HUES48 (cell line): ENCODE measurements at regions not wholly inside any gene's neighbourhood (a gene's known extent, or its start where the extent isn't known, plus 50 kb on each side); places are given as distances from the start of the nearest gene placed in this dataset.

Source experiments
- H3K27ac ChIP-seq: one replicate; pipeline ENCODE4 v1.7.0; 2013; ENCODE audit warnings: low read depth, low read length, inconsistent platforms
- H3K27me3 ChIP-seq: 2 replicates; pipeline ENCODE4 v1.6.1; 2013; ENCODE audit warnings: mild to moderate bottlenecking, low read length; ENCODE audit not compliant: control insufficient read depth, insufficient read depth
- H3K36me3 ChIP-seq: 2 replicates; pipeline ENCODE4 v1.6.1; 2013; ENCODE audit warnings: low read length; ENCODE audit not compliant: control insufficient read depth, insufficient read depth
- H3K4me1 ChIP-seq: 2 replicates; pipeline ENCODE4 v1.6.1; 2013; ENCODE audit warnings: mild to moderate bottlenecking, low read length; ENCODE audit not compliant: control insufficient read depth, insufficient read depth
- H3K4me3 ChIP-seq: 2 replicates; pipeline ENCODE4 v1.5.1; 2013; ENCODE audit warnings: mild to moderate bottlenecking, low read depth, low read length
- H3K9ac ChIP-seq: 2 replicates; pipeline ENCODE4 v1.6.1; 2013; ENCODE audit warnings: mild to moderate bottlenecking, low read depth, low read length, moderate library complexity
- H3K9me3 ChIP-seq: 2 replicates; pipeline ENCODE4 v1.6.1; 2013; ENCODE audit warnings: low read length; ENCODE audit not compliant: control insufficient read depth, insufficient read depth

- Histone ChIP-seq H3K4me1 (no peaks in the 10 kb centered on the region), H3K9me3 (no peaks in the 10 kb centered on the region), H3K4me3 (no peak overlapping the region), H3K27me3 (no peaks in the 10 kb centered on the region), H3K9ac (no peak overlapping the region), H3K36me3 (no peaks in the 10 kb centered on the region), H3K27ac (no peak overlapping the region)
Observed at GRCh38 chr3:103055021-103055520, 620.3 kb downstream of the ZPLD1 start.

GRCh38 chr3:103056542-103056941 lies 621.7 kb downstream of the ZPLD1 start:
- Histone ChIP-seq H3K27ac (no peak overlapping the region), H3K27me3 (no peaks in the 10 kb centered on the region), H3K4me3 (no peak overlapping the region), H3K9me3 (no peaks in the 10 kb centered on the region), H3K36me3 (no peaks in the 10 kb centered on the region), H3K9ac (no peak overlapping the region), H3K4me1 (no peaks in the 10 kb centered on the region)

- no peak overlapping the region for H3K4me3 ChIP-seq
- no peak overlapping the region for H3K9ac ChIP-seq
- no peaks in the 10 kb centered on the region for H3K36me3 ChIP-seq
- no peaks in the 10 kb centered on the region for H3K4me1 ChIP-seq
- H3K27ac ChIP-seq = no peak overlapping the region
- no peaks in the 10 kb centered on the region for H3K27me3 ChIP-seq
- H3K9me3 ChIP-seq = no peaks in the 10 kb centered on the region
Observed at GRCh38 chr3:103057003-103057402, 622.2 kb downstream of the ZPLD1 start.

GRCh38 chr3:103057487-103057886 lies 622.7 kb downstream of the ZPLD1 start:
- Histone ChIP-seq H3K27ac (no peak overlapping the region), H3K4me1 (no peaks in the 10 kb centered on the region), H3K9me3 (no peaks in the 10 kb centered on the region), H3K9ac (no peak overlapping the region), H3K27me3 (no peaks in the 10 kb centered on the region), H3K36me3 (no peaks in the 10 kb centered on the region), H3K4me3 (no peak overlapping the region)

- Histone ChIP-seq H3K9me3 (no peaks in the 10 kb centered on the region), H3K27me3 (no peaks in the 10 kb centered on the region), H3K4me3 (no peak overlapping the region), H3K27ac (no peak overlapping the region), H3K9ac (no peak overlapping the region), H3K4me1 (no peaks in the 10 kb centered on the region), H3K36me3 (no peaks in the 10 kb centered on the region)
Observed at GRCh38 chr3:103059432-103059831, 624.6 kb downstream of the ZPLD1 start.

GRCh38 chr3:103060242-103060641 lies 625.4 kb downstream of the ZPLD1 start:
- no peak overlapping the region for H3K4me3 ChIP-seq
- H3K36me3 ChIP-seq = no peaks in the 10 kb centered on the region
- no peaks in the 10 kb centered on the region for H3K9me3 ChIP-seq

GRCh38 chr3:103067963-103068362 lies 633.1 kb downstream of the ZPLD1 start:
- no peaks in the 10 kb centered on the region for H3K27me3 ChIP-seq

More at GRCh38 chr3:103060242-103060641, 625.4 kb downstream of the ZPLD1 start:
- Histone ChIP-seq H3K9ac (no peak overlapping the region), H3K27me3 (no peaks in the 10 kb centered on the region), H3K27ac (no peak overlapping the region), H3K4me1 (no peaks in the 10 kb centered on the region)

GRCh38 chr3:103075282-103075681 lies 640.5 kb downstream of the ZPLD1 start:
- no peak overlapping the region for H3K9ac ChIP-seq
- no peak overlapping the region for H3K27ac ChIP-seq
- H3K4me1 ChIP-seq = no peaks in the 10 kb centered on the region
- H3K9me3 ChIP-seq = no peaks in the 10 kb centered on the region
- H3K27me3 ChIP-seq = no peaks in the 10 kb centered on the region
- H3K4me3 ChIP-seq = no peak overlapping the region
- H3K36me3 ChIP-seq = no peaks in the 10 kb centered on the region

More at GRCh38 chr3:103067963-103068362, 633.1 kb downstream of the ZPLD1 start:
- no peak overlapping the region for H3K9ac ChIP-seq
- H3K9me3 ChIP-seq = no peaks in the 10 kb centered on the region
- no peak overlapping the region for H3K4me3 ChIP-seq
- H3K27ac ChIP-seq = no peak overlapping the region
- H3K4me1 ChIP-seq = no peaks in the 10 kb centered on the region
- no peaks in the 10 kb centered on the region for H3K36me3 ChIP-seq

- no peak overlapping the region for H3K4me3 ChIP-seq
- no peak overlapping the region for H3K9ac ChIP-seq
- H3K27me3 ChIP-seq = no peaks in the 10 kb centered on the region
- no peaks in the 10 kb centered on the region for H3K9me3 ChIP-seq
- no peak overlapping the region for H3K27ac ChIP-seq
- H3K36me3 ChIP-seq = no peaks in the 10 kb centered on the region
- no peaks in the 10 kb centered on the region for H3K4me1 ChIP-seq
Observed at GRCh38 chr3:103077910-103078309, 643.1 kb downstream of the ZPLD1 start.

GRCh38 chr3:103082501-103082900 lies 647.7 kb downstream of the ZPLD1 start:
- Histone ChIP-seq H3K9ac (no peak overlapping the region), H3K4me3 (no peak overlapping the region), H3K36me3 (no peaks in the 10 kb centered on the region), H3K27ac (no peak overlapping the region), H3K27me3 (no peaks in the 10 kb centered on the region), H3K9me3 (no peaks in the 10 kb centered on the region), H3K4me1 (no peaks in the 10 kb centered on the region)

GRCh38 chr3:103083848-103084631 lies 649.2 kb downstream of the ZPLD1 start:
- H3K27ac ChIP-seq = no peak overlapping the region
- no peak overlapping the region for H3K4me3 ChIP-seq
- H3K9ac ChIP-seq = no peak overlapping the region
- H3K9me3 ChIP-seq = no peaks in the 10 kb centered on the region
- no peaks in the 10 kb centered on the region for H3K36me3 ChIP-seq
- H3K4me1 ChIP-seq = no peaks in the 10 kb centered on the region
- no peaks in the 10 kb centered on the region for H3K27me3 ChIP-seq
